Ishikawa (cell line): ENCODE measurements at regions not wholly inside any gene's neighbourhood (a gene's known extent, or its start where the extent isn't known, plus 50 kb on each side); places are given as distances from the start of the nearest gene placed in this dataset.

Source experiments
- CEBPB ChIP-seq: IDR thresholded peaks from 2 replicates; pipeline ENCODE4 v1.6.1; 2012
- CREB1 ChIP-seq: IDR thresholded peaks from 2 replicates; pipeline ENCODE4 v1.6.1; 2012; ENCODE audit warnings: low read depth
- EGR1 ChIP-seq: IDR thresholded peaks from 2 replicates; pipeline ENCODE4 v1.6.1; 2012
- EP300 ChIP-seq: IDR thresholded peaks from 2 replicates; pipeline ENCODE4 v1.6.1; 2012; ENCODE audit warnings: borderline replicate concordance
- FOXM1 ChIP-seq: IDR thresholded peaks from 2 replicates; pipeline ENCODE4 v1.6.1; 2012; ENCODE audit warnings: low read depth, borderline replicate concordance
- NFIC ChIP-seq: IDR thresholded peaks from 2 replicates; pipeline ENCODE4 v1.6.1; 2012
- RAD21 ChIP-seq: IDR thresholded peaks from 2 replicates; pipeline ENCODE4 v1.6.1; 2012; ENCODE audit warnings: low read depth
- TAF1 ChIP-seq: IDR thresholded peaks from 2 replicates; pipeline ENCODE4 v1.6.1; 2012; ENCODE audit warnings: low read depth, mild to moderate bottlenecking
- TCF12 ChIP-seq: IDR thresholded peaks from 2 replicates; pipeline ENCODE4 v1.6.1; 2012; ENCODE audit warnings: low read depth
- TEAD4 ChIP-seq: IDR thresholded peaks from 2 replicates; pipeline ENCODE4 v1.6.1; 2012
- YY1 ChIP-seq: IDR thresholded peaks from 2 replicates; pipeline ENCODE4 v1.6.1; 2012; ENCODE audit warnings: low read depth
- ZBTB7A ChIP-seq: IDR thresholded peaks from 2 replicates; pipeline ENCODE4 v1.6.1; 2012; ENCODE audit warnings: low read depth
- TF ChIP-seq, protein P1 (sequence below): IDR thresholded peaks from 2 replicates; pipeline ENCODE4 v1.6.1; 2012
- TF ChIP-seq, protein P2 (sequence below): IDR thresholded peaks from 2 replicates; pipeline ENCODE4 v1.6.1; 2012
- TF ChIP-seq, protein P3 (sequence below): IDR thresholded peaks from 2 replicates; pipeline ENCODE4 v1.6.1; 2012; ENCODE audit warnings: low read depth, mild to moderate bottlenecking

DNA sequence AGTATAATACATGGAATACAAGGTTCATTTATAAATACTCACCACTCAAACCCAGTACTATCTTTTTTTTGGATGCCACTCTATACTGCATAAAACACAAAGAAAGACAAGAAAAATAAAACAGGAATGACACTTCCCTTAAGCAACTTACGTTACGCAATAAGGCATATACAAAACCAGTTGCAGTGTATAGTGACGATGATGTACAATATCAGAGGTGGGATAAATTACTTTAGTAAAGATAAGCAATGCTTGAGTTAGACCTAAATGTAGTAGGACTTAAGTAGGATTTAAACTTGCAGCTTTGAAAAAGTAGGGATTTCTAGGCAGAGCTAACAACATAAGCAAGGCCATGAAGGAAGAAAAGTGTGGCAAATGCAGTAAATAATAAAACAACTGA is 374.9 kb downstream of the SPRY2 start:
- TF ChIP-seq, protein P1, sequence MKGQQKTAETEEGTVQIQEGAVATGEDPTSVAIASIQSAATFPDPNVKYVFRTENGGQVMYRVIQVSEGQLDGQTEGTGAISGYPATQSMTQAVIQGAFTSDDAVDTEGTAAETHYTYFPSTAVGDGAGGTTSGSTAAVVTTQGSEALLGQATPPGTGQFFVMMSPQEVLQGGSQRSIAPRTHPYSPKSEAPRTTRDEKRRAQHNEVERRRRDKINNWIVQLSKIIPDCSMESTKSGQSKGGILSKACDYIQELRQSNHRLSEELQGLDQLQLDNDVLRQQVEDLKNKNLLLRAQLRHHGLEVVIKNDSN: no peak
- TF ChIP-seq ZBTB7A (no peak), FOXM1 (no peak), YY1 (no peak), CEBPB (peak; percentile 82)
- TF ChIP-seq, protein P2, sequence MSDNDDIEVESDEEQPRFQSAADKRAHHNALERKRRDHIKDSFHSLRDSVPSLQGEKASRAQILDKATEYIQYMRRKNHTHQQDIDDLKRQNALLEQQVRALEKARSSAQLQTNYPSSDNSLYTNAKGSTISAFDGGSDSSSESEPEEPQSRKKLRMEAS: no peak

DNA sequence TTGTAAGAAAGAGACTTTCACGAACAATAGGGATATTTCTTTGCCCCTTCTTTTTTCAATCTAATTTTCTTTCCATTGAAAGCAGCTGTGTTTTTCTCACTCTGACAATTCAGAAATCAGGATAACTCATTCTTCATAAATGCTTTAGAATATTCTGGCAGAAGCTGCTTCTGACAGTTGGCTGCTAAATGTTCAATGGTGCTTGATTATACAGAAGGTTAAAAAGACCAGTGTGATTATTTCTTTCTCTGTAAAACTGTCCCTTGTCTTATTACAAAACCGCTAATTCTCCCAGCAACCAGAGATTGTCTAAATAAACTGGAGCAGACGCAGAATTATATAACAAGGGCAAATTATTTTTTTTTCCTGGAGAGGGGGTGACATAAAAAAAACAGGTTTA is 394.4 kb downstream of the SPRY2 start:
- TF ChIP-seq FOXM1 (no peak), TAF1 (no peak), TEAD4 (no peak), EP300 (no peak), CREB1 (no peak), NFIC (no peak), RAD21 (no peak), ZBTB7A (no peak), EGR1 (no peak), YY1 (no peak), TCF12 (no peak)
- TF ChIP-seq, protein P1: no peak
- TF ChIP-seq, protein P3, sequence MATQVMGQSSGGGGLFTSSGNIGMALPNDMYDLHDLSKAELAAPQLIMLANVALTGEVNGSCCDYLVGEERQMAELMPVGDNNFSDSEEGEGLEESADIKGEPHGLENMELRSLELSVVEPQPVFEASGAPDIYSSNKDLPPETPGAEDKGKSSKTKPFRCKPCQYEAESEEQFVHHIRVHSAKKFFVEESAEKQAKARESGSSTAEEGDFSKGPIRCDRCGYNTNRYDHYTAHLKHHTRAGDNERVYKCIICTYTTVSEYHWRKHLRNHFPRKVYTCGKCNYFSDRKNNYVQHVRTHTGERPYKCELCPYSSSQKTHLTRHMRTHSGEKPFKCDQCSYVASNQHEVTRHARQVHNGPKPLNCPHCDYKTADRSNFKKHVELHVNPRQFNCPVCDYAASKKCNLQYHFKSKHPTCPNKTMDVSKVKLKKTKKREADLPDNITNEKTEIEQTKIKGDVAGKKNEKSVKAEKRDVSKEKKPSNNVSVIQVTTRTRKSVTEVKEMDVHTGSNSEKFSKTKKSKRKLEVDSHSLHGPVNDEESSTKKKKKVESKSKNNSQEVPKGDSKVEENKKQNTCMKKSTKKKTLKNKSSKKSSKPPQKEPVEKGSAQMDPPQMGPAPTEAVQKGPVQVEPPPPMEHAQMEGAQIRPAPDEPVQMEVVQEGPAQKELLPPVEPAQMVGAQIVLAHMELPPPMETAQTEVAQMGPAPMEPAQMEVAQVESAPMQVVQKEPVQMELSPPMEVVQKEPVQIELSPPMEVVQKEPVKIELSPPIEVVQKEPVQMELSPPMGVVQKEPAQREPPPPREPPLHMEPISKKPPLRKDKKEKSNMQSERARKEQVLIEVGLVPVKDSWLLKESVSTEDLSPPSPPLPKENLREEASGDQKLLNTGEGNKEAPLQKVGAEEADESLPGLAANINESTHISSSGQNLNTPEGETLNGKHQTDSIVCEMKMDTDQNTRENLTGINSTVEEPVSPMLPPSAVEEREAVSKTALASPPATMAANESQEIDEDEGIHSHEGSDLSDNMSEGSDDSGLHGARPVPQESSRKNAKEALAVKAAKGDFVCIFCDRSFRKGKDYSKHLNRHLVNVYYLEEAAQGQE: no peak
- TF ChIP-seq, protein P2: no peak

DNA sequence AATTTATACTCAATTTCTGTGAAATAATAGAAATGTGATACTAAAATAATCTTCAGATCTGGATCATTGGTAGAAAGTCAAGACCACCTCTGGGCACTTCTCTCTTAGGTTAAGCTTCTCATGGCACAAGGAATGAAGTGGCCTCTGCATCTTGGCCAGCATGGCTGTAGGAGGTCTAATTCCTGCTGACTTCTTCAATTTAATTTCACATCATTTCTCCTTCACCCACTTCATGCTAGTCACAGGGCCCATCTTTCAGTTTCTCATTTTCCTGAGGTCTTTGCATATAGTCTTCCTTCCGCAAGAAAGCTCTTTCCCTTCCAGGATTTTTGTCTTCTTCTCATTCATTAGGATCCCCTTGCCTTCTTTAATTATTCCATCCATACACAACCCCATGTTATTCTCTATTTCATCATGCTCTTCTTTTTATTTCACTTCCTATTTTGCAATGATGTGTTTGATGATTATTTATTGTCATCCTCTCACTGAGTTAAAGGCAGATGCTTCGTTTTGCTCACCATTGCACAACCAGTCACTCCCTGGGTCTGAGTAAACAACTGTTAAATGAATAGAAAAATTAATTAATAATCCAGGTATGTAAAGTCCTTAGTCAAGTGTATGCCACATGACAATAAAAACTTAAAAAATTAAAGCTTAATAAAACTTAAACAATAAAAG is 397.4 kb downstream of the SPRY2 start:
- TF ChIP-seq TEAD4 (no peak), EP300 (no peak), TAF1 (no peak), EGR1 (no peak), FOXM1 (no peak), YY1 (no peak), CEBPB (no peak), RAD21 (no peak), NFIC (no peak), CREB1 (no peak), ZBTB7A (no peak), TCF12 (no peak)
- TF ChIP-seq, protein P1: no peak
- TF ChIP-seq, protein P3: no peak
- TF ChIP-seq, protein P2: no peak

DNA sequence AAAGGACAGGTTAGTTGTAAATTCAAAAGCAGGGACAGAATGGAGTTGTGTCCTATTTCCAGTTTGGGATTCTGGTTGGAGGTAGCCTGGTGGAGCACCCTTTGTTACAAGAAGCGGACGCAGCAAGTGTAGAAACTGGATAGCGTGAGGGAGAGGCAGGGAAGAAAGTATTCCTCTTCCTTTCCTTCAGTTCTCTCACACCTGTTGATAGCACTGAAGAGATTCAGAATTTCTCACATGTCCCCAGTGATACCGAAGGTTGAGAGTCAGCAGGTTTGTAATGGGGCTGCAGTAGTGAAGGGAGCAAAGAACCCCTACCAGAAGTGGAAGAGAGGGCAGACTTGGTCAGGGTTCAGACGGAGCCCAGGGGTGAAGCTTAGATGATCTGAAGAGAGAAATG is 399.2 kb downstream of the SPRY2 start:
- no peak for TF ChIP-seq NFIC
- TF ChIP-seq, protein P2: no peak
- no peak for TF ChIP-seq EGR1
- TF ChIP-seq ZBTB7A: no peak

DNA sequence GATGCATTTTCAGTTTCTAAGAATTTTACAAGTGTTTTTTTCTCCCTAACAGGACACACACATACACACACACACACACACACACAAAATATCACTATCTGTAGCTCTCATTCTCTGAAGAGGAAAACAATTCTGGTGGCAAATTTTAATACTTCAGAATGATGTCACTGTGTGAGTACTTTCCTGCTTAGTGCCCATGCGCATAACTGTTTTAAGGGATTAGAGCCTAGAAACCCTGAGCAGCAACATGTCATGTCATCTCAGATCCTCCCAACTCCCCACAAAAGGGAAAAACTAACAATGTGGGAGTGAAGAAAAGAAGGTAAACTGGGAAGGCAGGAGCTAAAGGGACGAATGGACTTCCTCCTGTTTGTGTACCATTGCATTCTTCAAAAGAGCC is 401.2 kb downstream of the SPRY2 start:
- no peak for TF ChIP-seq TAF1
- TF ChIP-seq CEBPB: no peak
- no peak for TF ChIP-seq TEAD4
- no peak for TF ChIP-seq CREB1
- no peak for TF ChIP-seq NFIC
- TF ChIP-seq FOXM1: no peak
- no peak for TF ChIP-seq YY1
- TF ChIP-seq RAD21: no peak
- TF ChIP-seq, protein P2: no peak
- TF ChIP-seq, protein P1: no peak
- TF ChIP-seq, protein P3: no peak
- no peak for TF ChIP-seq EP300
- TF ChIP-seq TCF12: no peak
- TF ChIP-seq ZBTB7A: no peak
- no peak for TF ChIP-seq EGR1
